ENCODE measurements at regions not wholly inside any gene's neighbourhood (a gene's known extent, or its start where the extent isn't known, plus 50 kb on each side); places are given as distances from the start of the nearest gene placed in this dataset.
A peak's percentile ranks its signal among the peaks of the same experiment; 100 is the strongest.
"Not testable (repeated sequence)": the region's sequence is repeated elsewhere in the genome, so short reads cannot be mapped to it uniquely, and the experiment has no call there.

GRCh38 chr7:69205581-69205980, 392.7 kb upstream of the AUTS2 start:
- DNase-seq: no peak
- intact Hi-C loops (cut with DNase I): no loop called here

- no peak for DNase-seq
- intact Hi-C loops (cut with DNase I): no loop called here
Observed at GRCh38 chr7:69208276-69208675, 390.0 kb upstream of the AUTS2 start.

GRCh38 chr7:69208848-69209247, 389.4 kb upstream of the AUTS2 start:
- intact Hi-C loops (cut with DNase I): no loop called here
- no peak for DNase-seq

GRCh38 chr7:69211336-69211735, 386.9 kb upstream of the AUTS2 start:
- intact Hi-C loops (cut with DNase I): no loop called here
- no peak for DNase-seq

GRCh38 chr7:69211739-69212138, 386.5 kb upstream of the AUTS2 start:
- DNase-seq: no peak
- intact Hi-C loops (cut with DNase I): no loop called here

- DNase-seq: no peak
- intact Hi-C loops (cut with DNase I): no loop called here
Observed at GRCh38 chr7:69213878-69214277, 384.4 kb upstream of the AUTS2 start.

GRCh38 chr7:69215516-69215915, 382.8 kb upstream of the AUTS2 start:
- intact Hi-C loops (cut with DNase I): not testable (repeated sequence)

GRCh38 chr7:69217516-69218350, 380.5 kb upstream of the AUTS2 start:
- DNase-seq: no peak
- intact Hi-C loops (cut with DNase I): no loop called here

More at GRCh38 chr7:69215516-69215915, 382.8 kb upstream of the AUTS2 start:
- not testable (repeated sequence) for DNase-seq

GRCh38 chr7:69218576-69218975, 379.7 kb upstream of the AUTS2 start:
- DNase-seq: no peak

GRCh38 chr7:69219381-69219780, 378.9 kb upstream of the AUTS2 start:
- intact Hi-C loops (cut with DNase I): no loop called here
- DNase-seq: no peak

More at GRCh38 chr7:69218576-69218975, 379.7 kb upstream of the AUTS2 start:
- intact Hi-C loops (cut with DNase I): no loop called here

GRCh38 chr7:69225259-69225943, 372.9 kb upstream of the AUTS2 start:
- intact Hi-C loops (cut with DNase I): no loop called here
- DNase-seq: no peak

- intact Hi-C loops (cut with DNase I): no loop called here
- DNase-seq: peak in 1 of 42 donors; percentile 21
Observed at GRCh38 chr7:69228212-69228811, 370.0 kb upstream of the AUTS2 start.

GRCh38 chr7:69232445-69233376, 365.6 kb upstream of the AUTS2 start:
- intact Hi-C loops (cut with DNase I): no loop called here
- DNase-seq: peak in 1 of 42 donors; percentile 20

- no peak for DNase-seq
- intact Hi-C loops (cut with DNase I): no loop called here
Observed at GRCh38 chr7:69237541-69237940, 360.7 kb upstream of the AUTS2 start.

- intact Hi-C loops (cut with DNase I): no loop called here
- DNase-seq: no peak
Observed at GRCh38 chr7:69243016-69243415, 355.3 kb upstream of the AUTS2 start.

- DNase-seq: no peak
- intact Hi-C loops (cut with DNase I): no loop called here
Observed at GRCh38 chr7:69244701-69245100, 353.6 kb upstream of the AUTS2 start.

- intact Hi-C loops (cut with DNase I): no loop called here
Observed at GRCh38 chr7:69245646-69246045, 352.6 kb upstream of the AUTS2 start.

GRCh38 chr7:69246758-69247157, 351.5 kb upstream of the AUTS2 start:
- intact Hi-C loops (cut with DNase I): no loop called here
- peak in 38 of 42 donors; percentile 11 to 72 (median 38) for DNase-seq

More at GRCh38 chr7:69245646-69246045, 352.6 kb upstream of the AUTS2 start:
- peak in 3 of 42 donors; percentile 8 to 28 (median 15) for DNase-seq

- DNase-seq; intact Hi-C loops (cut with DNase I): not testable (repeated sequence)
Observed at GRCh38 chr7:69248382-69248828, 349.9 kb upstream of the AUTS2 start.

Measured in head of caudate nucleus (tissue), 42 donors.